ENCODE measurements at regions not wholly inside any gene's neighbourhood (a gene's known extent, or its start where the extent isn't known, plus 50 kb on each side); places are given as distances from the start of the nearest gene placed in this dataset.
A peak's percentile ranks its signal among the peaks of the same experiment; 100 is the strongest.

DNA sequence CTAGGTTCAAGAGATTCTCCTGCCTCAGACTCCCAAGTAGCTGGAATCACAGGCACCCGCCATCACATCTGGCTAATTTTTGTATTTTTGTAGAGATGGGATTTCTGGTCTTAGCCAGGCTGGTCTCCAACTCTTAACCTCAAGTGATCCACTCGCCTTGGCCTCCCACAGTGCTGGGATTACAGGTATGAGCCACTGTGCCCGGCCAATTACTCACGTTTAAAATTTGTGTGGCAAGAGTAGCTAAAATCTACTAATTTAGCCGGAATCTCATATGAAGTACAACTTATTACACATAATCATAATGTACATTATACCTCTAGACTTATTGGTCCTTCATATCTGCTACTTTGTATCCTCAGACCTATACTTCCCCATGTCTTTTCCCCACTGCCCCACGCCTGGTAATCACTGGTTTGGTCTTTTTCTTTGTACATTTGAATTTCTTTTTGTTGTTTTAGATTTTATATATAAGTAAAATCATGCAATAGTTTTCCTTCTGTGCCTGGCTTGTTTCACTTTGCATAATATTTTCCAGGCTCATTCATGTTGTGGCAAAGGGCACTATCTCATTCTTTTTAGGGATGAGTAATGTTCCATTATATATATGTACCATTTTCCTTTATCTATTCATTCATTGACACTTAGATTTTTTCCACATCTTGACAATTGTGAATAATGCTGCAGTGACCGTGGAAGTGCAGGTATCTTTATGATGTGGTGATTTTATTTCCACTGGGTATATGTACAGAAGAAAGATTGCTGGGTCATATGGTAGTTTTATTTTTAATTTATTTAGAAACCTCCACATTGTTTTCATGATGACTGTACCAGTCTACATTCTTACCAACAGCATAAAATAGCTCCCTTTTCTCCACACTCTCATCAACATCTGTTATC lies 605.0 kb upstream of the CBLB start:
- Histone ChIP-seq H3K4me2 (ENCODE audit: low read length) (no peak overlapping the region), H4K91ac (ENCODE audit: low read depth, low read length) (no peak overlapping the region), H3K18ac (ENCODE audit: low read length) (no peak overlapping the region), H2BK120ac (ENCODE audit: insufficient read depth, low read length, poor library complexity) (no peak overlapping the region), H2BK12ac (ENCODE audit: low read length) (no peak overlapping the region), H3K9ac (ENCODE audit: low read length) (no peak overlapping the region), H3K23ac (ENCODE audit: low read length) (no peak overlapping the region), H3K36me3 (ENCODE audit: control insufficient read depth in 1 of 2, insufficient read depth in 2 of 2, low read length in 2 of 2) (no peaks in the 10 kb centered on the region), H2BK5ac (ENCODE audit: low read depth, low read length, poor library complexity) (no peak overlapping the region), H3K4me3 (ENCODE audit: low read depth, low read length) (no peak overlapping the region), H3K27ac (ENCODE audit: low read depth, low read length) (no peak overlapping the region), H3K4me1 (ENCODE audit: control insufficient read depth in 1 of 2, insufficient read depth in 2 of 2, low read length in 2 of 2) (no peaks in the 10 kb centered on the region), H2AFZ (ENCODE audit: insufficient read depth, low read length, poor library complexity) (no peak overlapping the region), H2AK5ac (ENCODE audit: low read length) (no peak overlapping the region), H3K79me2 (ENCODE audit: control insufficient read depth, insufficient read depth, low read length, poor library complexity) (no peaks in the 10 kb centered on the region), H3K9me3 (ENCODE audit: insufficient read depth, low read depth, low read length) (no peaks in the 10 kb centered on the region), H3K14ac (ENCODE audit: low read length) (no peak overlapping the region), H3K27me3 (ENCODE audit: insufficient read depth, low read length) (no peaks in the 10 kb centered on the region), H3K4ac (ENCODE audit: low read depth, low read length) (no peak overlapping the region), H4K12ac (ENCODE audit: low read depth, low read length) (no peak overlapping the region), H4K8ac (ENCODE audit: low read depth, low read length) (no peak overlapping the region), H3K79me1 (ENCODE audit: low read length) (no peaks in the 10 kb centered on the region)
- no CpG with 5 or more reads among the region's 7 CpGs for WGBS (ENCODE audit: extremely low coverage, insufficient coverage, insufficient read length)
- DNase-seq, result no peak

DNA sequence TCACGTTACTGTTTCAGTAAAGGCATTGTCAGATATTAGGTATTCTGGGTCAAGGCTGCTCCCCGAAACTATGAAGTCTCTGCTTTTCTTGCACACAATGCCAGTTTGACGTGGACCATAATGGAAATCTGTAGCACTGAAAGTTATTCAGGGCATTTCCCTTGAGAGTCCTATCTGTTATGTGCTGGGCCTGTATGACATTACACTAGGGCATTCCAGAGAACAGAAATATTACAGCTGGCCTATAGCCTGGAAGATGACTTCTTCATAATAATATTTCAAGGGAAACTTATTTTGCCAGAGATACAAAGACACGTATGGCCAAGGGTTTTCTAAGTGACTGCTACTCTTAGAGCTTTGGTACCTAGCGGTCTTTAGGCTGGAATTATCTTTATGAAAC lies 613.6 kb upstream of the CBLB start:
- H3K27ac ChIP-seq (ENCODE audit: low read depth, low read length), result no peak overlapping the region
- H3K14ac ChIP-seq (ENCODE audit: low read length), result no peak overlapping the region
- no peak overlapping the region for H3K9ac ChIP-seq (ENCODE audit: low read length)
- no peak overlapping the region for H3K4me3 ChIP-seq (ENCODE audit: low read depth, low read length)
- H3K23ac ChIP-seq (ENCODE audit: low read length), result no peak overlapping the region
- no peak overlapping the region for H3K18ac ChIP-seq (ENCODE audit: low read length)
- no peak overlapping the region for H2AK5ac ChIP-seq (ENCODE audit: low read length)
- H2AFZ ChIP-seq (ENCODE audit: insufficient read depth, low read length, poor library complexity), result no peak overlapping the region
- H3K4me2 ChIP-seq (ENCODE audit: low read length), result no peak overlapping the region
- no peaks in the 10 kb centered on the region for H3K4me1 ChIP-seq (ENCODE audit: control insufficient read depth in 1 of 2, insufficient read depth in 2 of 2, low read length in 2 of 2)
- H2BK12ac ChIP-seq (ENCODE audit: low read length), result no peak overlapping the region
- no peak overlapping the region for H4K12ac ChIP-seq (ENCODE audit: low read depth, low read length)
- H3K27me3 ChIP-seq (ENCODE audit: insufficient read depth, low read length), result peaks cover 2% of the 10 kb centered on the region
- no peak overlapping the region for H2BK5ac ChIP-seq (ENCODE audit: low read depth, low read length, poor library complexity)
- H4K91ac ChIP-seq (ENCODE audit: low read depth, low read length), result no peak overlapping the region
- DNase-seq, result peak; percentile 1 to 13
- H3K36me3 ChIP-seq (ENCODE audit: control insufficient read depth in 1 of 2, insufficient read depth in 2 of 2, low read length in 2 of 2), result no peaks in the 10 kb centered on the region
- no peak overlapping the region for H4K8ac ChIP-seq (ENCODE audit: low read depth, low read length)
- peaks cover 2% of the 10 kb centered on the region for H3K9me3 ChIP-seq (ENCODE audit: insufficient read depth, low read depth, low read length)
- H3K79me2 ChIP-seq (ENCODE audit: control insufficient read depth, insufficient read depth, low read length, poor library complexity), result no peaks in the 10 kb centered on the region
- no CpG with 5 or more reads among the region's 5 CpGs for WGBS (ENCODE audit: extremely low coverage, insufficient coverage, insufficient read length)
- no peak overlapping the region for H3K4ac ChIP-seq (ENCODE audit: low read depth, low read length)
- no peak overlapping the region for H2BK120ac ChIP-seq (ENCODE audit: insufficient read depth, low read length, poor library complexity)
- no peaks in the 10 kb centered on the region for H3K79me1 ChIP-seq (ENCODE audit: low read length)

DNA sequence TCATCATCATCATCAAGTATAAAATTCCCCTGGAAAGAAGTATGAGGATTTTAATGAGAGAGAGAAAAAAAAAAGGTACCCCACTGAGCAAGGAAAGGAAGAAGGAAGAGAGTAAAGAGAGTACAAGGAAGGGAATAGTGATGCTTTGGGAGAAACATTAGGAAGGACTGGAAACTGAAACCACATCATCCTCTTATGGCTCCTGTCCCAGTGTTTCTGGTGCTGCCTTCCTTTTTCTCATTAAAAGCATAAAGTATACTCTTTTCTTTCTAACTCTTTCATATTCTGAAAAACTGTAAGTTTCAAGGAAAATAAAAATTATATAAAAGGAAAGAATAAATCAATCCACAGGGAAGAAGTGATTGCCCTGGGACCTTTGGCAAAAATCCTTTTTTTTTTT lies 616.4 kb upstream of the CBLB start:
- Histone ChIP-seq H4K8ac (ENCODE audit: low read depth, low read length) (no peak overlapping the region), H3K79me1 (ENCODE audit: low read length) (no peaks in the 10 kb centered on the region), H3K4ac (ENCODE audit: low read depth, low read length) (no peak overlapping the region), H4K12ac (ENCODE audit: low read depth, low read length) (no peak overlapping the region), H3K18ac (ENCODE audit: low read length) (no peak overlapping the region), H2BK5ac (ENCODE audit: low read depth, low read length, poor library complexity) (no peak overlapping the region), H3K14ac (ENCODE audit: low read length) (no peak overlapping the region), H3K23ac (ENCODE audit: low read length) (no peak overlapping the region), H2AFZ (ENCODE audit: insufficient read depth, low read length, poor library complexity) (no peak overlapping the region), H3K27me3 (ENCODE audit: insufficient read depth, low read length) (peaks cover 2% of the 10 kb centered on the region), H3K9me3 (ENCODE audit: insufficient read depth, low read depth, low read length) (peaks cover 2% of the 10 kb centered on the region), H3K4me3 (ENCODE audit: low read depth, low read length) (no peak overlapping the region), H2BK120ac (ENCODE audit: insufficient read depth, low read length, poor library complexity) (no peak overlapping the region), H2BK12ac (ENCODE audit: low read length) (no peak overlapping the region), H3K79me2 (ENCODE audit: control insufficient read depth, insufficient read depth, low read length, poor library complexity) (no peaks in the 10 kb centered on the region), H3K4me2 (ENCODE audit: low read length) (no peak overlapping the region), H3K9ac (ENCODE audit: low read length) (no peak overlapping the region), H3K4me1 (ENCODE audit: control insufficient read depth in 1 of 2, insufficient read depth in 2 of 2, low read length in 2 of 2) (no peaks in the 10 kb centered on the region), H3K36me3 (ENCODE audit: control insufficient read depth in 1 of 2, insufficient read depth in 2 of 2, low read length in 2 of 2) (no peaks in the 10 kb centered on the region), H4K91ac (ENCODE audit: low read depth, low read length) (no peak overlapping the region), H2AK5ac (ENCODE audit: low read length) (no peak overlapping the region), H3K27ac (ENCODE audit: low read depth, low read length) (no peak overlapping the region)
- no peak for DNase-seq

DNA sequence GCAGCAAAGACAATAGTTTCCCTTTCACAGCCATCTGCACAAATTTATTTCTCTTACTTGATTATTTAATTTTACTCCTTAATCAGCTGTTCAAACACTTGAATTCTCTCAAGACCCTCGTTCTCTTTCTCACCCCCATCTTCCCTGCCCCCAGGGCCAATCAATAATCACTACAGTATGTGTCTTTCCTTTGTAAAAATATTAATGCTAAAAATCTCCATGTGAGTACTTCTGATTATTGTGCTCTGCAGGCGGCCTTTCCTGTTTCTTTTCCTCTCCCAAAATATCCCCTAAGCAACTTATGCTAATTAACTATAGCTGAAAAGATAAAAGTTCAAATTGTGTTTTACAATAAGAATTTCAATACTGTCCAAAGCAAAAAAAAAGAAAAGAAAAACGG lies 617.0 kb upstream of the CBLB start:
- Histone ChIP-seq H2BK5ac (ENCODE audit: low read depth, low read length, poor library complexity) (no peak overlapping the region), H4K12ac (ENCODE audit: low read depth, low read length) (no peak overlapping the region), H3K4me3 (ENCODE audit: low read depth, low read length) (no peak overlapping the region), H4K91ac (ENCODE audit: low read depth, low read length) (no peak overlapping the region), H4K8ac (ENCODE audit: low read depth, low read length) (no peak overlapping the region), H3K23ac (ENCODE audit: low read length) (no peak overlapping the region), H3K79me1 (ENCODE audit: low read length) (no peaks in the 10 kb centered on the region), H3K36me3 (ENCODE audit: control insufficient read depth in 1 of 2, insufficient read depth in 2 of 2, low read length in 2 of 2) (no peaks in the 10 kb centered on the region), H3K27me3 (ENCODE audit: insufficient read depth, low read length) (peaks cover 2% of the 10 kb centered on the region), H3K27ac (ENCODE audit: low read depth, low read length) (no peak overlapping the region), H3K4me1 (ENCODE audit: control insufficient read depth in 1 of 2, insufficient read depth in 2 of 2, low read length in 2 of 2) (no peaks in the 10 kb centered on the region), H3K9me3 (ENCODE audit: insufficient read depth, low read depth, low read length) (no peaks in the 10 kb centered on the region), H3K4me2 (ENCODE audit: low read length) (no peak overlapping the region), H2AK5ac (ENCODE audit: low read length) (no peak overlapping the region), H3K79me2 (ENCODE audit: control insufficient read depth, insufficient read depth, low read length, poor library complexity) (no peaks in the 10 kb centered on the region), H3K18ac (ENCODE audit: low read length) (no peak overlapping the region), H2AFZ (ENCODE audit: insufficient read depth, low read length, poor library complexity) (no peak overlapping the region), H3K4ac (ENCODE audit: low read depth, low read length) (no peak overlapping the region), H3K9ac (ENCODE audit: low read length) (no peak overlapping the region), H2BK12ac (ENCODE audit: low read length) (no peak overlapping the region), H2BK120ac (ENCODE audit: insufficient read depth, low read length, poor library complexity) (no peak overlapping the region), H3K14ac (ENCODE audit: low read length) (no peak overlapping the region)
- WGBS (ENCODE audit: extremely low coverage, insufficient coverage, insufficient read length), result no CpG with 5 or more reads among the region's 3 CpGs
- no peak for DNase-seq

Measured in trophoblast cell (in vitro differentiated cells and primary cell).